Activated naive CD8-positive, alpha-beta T cell treated with anti-CD3 and anti-CD28 coated beads, Interleukin-2, amount 50 U/mL, for 16 hours (primary cell): ENCODE measurements at regions not wholly inside any gene's neighbourhood (a gene's known extent, or its start where the extent isn't known, plus 50 kb on each side); places are given as distances from the start of the nearest gene placed in this dataset.

Source experiments
- DNase-seq: peaks from one replicate; pipeline ENCODE4 v3.0.0-alpha.2; 2020; ENCODE audit warnings: low read depth, low spot score

GRCh38 chr13:109529964-109530363 is 256.4 kb downstream of the IRS2 start:
- no peak for DNase-seq

DNA sequence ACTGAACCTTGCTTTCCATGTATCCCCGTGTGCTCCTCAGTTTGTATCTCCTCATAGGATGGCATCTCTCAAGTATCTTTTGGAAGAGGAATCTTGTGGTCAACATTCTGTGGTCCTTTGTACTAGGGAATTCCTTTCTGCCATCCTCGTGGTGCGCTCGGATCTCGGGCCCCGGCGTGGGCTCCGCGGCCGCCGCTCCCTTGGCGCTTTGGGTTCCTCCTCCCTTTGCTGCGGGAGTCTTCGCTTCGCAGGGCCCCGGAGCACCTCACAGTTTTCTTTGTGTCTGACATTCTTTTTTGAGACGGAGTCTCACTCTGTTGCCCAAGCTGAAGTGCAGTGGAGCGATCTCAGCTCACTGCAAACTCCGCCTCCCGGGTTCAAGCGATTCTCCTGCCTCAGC is 264.7 kb downstream of the IRS2 start:
- DNase-seq, result no peak

DNA sequence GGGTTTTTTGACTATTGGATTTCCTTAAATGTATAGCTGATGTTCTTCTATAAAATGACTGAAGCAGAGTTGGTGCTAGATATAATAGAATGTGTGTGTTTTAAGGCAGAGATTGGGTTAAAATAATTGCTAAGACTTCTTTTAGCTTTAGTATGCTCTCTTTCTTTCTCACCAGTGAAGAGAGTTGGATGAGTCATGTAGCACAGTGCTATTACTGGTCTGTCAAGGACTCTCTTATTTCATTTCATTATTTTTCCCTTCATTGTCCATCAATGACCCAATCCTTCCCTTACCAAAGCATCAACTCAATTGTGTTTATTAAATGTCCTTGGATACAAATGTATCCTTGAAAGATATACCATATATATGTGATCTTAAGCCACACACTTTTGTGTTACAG is 268.9 kb downstream of the IRS2 start:
- no peak for DNase-seq

DNA sequence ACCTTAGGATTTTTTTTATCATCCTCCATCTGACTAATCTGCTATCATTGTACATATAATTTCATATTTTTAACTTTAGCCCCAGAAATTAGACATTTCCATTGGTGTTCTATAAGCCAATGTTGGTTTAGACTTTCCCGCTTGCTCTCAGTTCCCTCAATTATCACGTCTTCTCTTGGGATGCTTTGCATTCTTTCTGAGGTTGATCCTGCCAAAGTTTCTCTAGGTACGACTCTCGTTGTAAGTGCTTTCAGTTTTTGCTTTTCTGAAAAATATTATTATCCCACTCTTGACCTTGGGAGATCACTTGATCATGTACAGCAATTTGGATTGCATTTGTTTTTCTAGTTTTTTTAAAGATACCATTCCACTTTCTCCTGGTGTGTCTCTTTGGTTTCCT is 270.2 kb downstream of the IRS2 start:
- no peak for DNase-seq

- DNase-seq, result no peak
Observed at GRCh38 chr13:109510013-109510412, 276.4 kb downstream of the IRS2 start.

DNA sequence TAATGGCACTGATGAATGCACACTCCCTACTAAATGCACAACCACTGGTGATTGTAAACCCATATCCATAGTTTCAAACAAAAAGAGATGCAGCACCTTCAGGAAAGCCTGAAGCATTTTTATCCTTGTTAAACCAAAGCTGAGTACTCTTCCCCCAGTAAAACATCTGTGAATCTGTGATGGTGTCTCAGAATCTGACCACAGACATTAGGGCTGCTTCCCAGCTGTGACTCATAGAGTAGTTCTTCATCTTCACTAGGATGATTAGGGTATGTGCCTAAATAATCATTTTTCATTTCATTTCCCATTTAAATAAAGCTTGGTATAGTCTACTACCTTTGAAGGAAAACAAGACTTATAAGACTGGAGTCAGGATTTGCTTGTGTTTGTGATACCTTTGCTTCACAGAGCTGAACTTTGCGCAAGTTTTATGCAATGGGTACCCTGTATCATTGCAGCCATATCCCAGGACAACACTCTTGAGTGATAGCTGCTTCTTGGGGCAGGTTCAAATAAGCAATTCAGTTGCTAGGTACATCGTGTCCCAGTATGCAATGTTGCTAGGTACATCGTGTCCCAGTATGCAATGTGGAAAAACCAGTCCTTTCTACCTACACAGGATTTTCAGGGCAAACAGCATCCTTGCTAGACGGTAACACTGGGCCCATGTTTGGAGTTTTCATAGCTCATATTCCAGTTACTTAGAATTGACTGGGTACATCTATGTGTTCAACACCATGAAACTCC is 277.1 kb downstream of the IRS2 start:
- no peak for DNase-seq

DNA sequence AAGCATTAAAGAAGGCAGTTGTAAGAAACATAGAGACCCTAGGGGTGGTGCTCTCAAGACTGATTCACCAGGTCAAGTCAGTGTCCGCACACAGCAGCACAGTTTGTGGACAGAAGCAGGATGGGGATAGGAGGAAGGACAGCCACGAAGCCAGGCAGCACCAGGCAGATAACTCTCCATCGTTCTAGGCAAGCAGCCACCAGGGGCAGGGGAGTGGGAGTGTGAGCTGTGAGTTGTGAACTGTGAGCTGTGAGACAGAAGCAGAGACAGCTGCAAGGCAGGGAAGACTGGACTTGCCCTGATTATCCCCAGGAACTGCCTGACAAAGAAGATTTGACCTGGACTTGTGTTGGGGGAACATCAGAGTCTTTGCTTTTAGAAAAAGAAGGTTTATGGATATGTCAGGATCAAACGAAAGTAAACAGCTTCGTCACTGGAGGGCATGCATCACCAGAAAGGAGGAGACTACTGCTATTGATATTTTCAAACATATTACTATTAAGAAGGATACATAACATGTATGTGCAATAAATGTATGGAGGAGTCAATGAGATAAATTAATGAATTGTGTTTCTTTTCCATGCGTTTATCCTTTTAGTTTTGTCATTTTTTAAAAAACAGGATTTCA is 286.1 kb downstream of the IRS2 start:
- no peak for DNase-seq

- no peak for DNase-seq
Observed at GRCh38 chr13:109497917-109498316, 288.5 kb downstream of the IRS2 start.

- DNase-seq, result no peak
Observed at GRCh38 chr13:109496216-109496615, 290.2 kb downstream of the IRS2 start.

DNA sequence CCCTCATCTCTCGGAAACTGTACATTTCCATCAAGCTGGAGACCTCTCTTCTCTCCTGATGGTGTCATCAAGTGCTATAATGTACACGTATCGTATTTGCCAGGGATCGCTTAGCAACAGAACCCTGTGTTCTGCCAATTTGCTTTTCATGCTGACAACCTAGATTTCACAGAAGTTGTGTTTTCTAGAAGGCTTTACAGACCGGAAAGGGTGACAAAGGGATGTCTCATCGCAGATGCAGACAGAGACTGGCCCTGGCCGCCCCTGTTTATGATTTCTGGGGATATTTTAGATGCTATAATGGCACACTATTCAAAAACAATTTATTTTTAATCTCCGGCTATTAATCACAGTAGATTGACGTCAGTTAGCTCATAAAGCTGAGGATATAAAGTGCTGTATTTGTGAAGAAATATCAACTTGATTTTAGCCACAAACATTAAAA is 291.4 kb downstream of the IRS2 start:
- DNase-seq, result no peak

- DNase-seq, result no peak
Observed at GRCh38 chr13:109485136-109485794, 301.1 kb downstream of the IRS2 start.

GRCh38 chr13:109483284-109483683 is 303.1 kb downstream of the IRS2 start:
- no peak for DNase-seq

DNA sequence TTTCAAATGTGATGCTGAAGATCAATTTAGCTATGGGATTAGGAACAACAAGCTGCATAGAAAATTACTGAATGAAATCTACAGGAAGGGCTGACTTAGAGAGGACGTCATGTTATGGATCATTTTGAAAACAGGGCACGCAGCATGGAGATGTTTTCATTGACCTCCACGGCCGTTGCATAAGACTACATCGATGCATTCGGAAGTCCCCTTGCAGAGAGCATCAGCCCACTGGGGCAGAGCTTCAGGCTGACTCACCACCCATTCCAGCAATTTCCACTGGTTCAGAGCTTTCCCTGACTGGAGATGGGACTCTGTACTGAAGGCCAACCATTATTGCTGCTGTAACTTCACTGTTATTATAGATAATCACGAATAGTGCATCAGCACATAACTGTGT is 305.3 kb downstream of the IRS2 start:
- DNase-seq, result no peak

- no peak for DNase-seq
Observed at GRCh38 chr13:109480011-109480955, 306.1 kb downstream of the IRS2 start.

DNA sequence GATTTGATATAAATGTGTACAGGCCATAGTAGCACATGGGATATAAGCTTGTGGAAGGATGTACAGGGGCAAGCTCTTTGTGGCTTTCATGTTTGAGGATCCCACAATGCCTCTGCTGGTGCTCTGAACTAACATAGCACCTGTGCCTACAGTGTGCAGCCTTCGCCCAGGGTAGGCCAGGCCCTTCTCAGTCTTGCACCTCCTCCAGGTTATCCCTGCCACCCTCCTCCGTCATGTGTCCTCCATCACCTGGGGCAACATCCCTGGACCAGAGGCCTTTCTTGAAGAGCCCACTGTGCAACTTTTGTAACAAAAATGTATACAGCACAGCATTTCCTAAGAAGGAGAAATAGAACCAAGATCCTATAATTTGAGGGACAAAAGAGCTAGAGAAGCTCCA is 306.8 kb downstream of the IRS2 start:
- no peak for DNase-seq

GRCh38 chr13:109476001-109476400 is 310.4 kb downstream of the IRS2 start:
- no peak for DNase-seq

DNA sequence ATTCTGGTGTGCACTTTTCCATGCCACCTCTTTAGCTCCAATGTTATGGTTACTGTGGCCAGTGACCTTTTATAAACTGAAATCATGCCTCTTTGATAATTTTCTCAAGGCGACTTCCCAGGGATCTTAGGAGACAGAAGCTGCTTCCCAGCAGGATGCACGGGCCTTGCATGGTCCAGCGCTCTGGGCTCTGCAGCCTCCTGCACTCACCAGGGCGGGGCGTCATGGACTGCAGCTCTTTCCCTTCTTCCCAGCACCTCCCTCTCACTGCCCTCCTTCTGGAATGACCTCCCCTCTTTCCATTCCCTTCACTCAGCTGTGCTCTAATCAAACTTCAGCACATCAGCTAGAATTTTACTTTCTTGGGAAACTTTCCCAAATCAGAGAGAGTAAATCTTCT is 318.3 kb downstream of the IRS2 start:
- no peak for DNase-seq

DNA sequence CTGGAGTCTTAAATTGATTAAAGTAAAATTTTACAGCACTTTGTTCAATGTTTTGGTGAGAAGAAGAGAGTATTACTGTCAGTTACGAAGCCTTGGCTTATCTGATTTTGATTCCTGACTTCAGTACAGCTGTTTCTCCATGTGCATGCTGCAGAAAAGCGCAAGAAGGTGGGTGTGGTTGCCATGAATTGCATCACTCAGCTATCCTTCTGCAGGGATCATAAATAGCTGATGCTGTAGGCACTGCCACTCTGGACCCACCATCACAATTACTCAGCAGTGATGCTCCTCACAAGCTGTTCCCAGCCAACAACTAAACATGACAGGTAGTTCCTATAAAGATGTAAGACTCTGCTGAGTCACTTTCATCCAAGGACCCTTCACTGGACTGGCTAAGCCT is 321.2 kb downstream of the IRS2 start:
- DNase-seq, result no peak

GRCh38 chr13:109454167-109454917 is 332.0 kb downstream of the IRS2 start:
- no peak for DNase-seq

DNA sequence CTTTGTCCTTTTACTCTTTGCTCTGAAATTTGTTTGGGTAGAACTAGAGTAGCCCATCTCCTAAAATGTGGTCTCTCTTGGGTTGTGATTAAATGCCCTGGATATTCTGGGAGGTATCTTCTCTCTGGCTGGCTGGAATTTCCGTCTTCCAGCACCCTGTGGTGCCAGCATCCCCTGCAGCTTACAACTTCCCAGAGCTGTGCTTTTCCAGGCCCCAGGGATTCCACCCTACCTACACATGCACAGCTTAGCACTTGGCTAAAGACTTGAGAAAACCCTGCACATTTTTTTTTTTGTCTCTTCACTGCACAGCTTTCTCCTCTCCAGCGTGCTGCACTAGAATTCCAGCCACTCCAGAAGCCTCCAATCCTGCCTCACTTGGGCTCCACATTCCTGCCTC is 334.7 kb downstream of the IRS2 start:
- DNase-seq, result no peak

- no peak for DNase-seq
Observed at GRCh38 chr13:109448629-109449028, 337.8 kb downstream of the IRS2 start.
